Gastrocnemius medialis (tissue), 4 donors: ENCODE measurements at regions not wholly inside any gene's neighbourhood (a gene's known extent, or its start where the extent isn't known, plus 50 kb on each side); places are given as distances from the start of the nearest gene placed in this dataset.

Source experiments
- ATAC-seq, 2 donors: fragments of 150-250 bp; one replicate each; pipeline ENCODE4 v1.9.1; 2016
- DNase-seq, 2 donors: peaks; one replicate each; pipeline ENCODE4 v3.0.0-alpha.2; 2019
- H3K27ac ChIP-seq, 4 donors: fragments of 200-600 bp; sonication (generic); 1 replicate in 1 of 4; 2 replicates in 3 of 4; pipeline ENCODE4 v1.5.1; 2016 to 2018; ENCODE audit warnings: mild to moderate bottlenecking in 2 of 4, moderate library complexity in 1 of 4
- H3K27me3 ChIP-seq, 3 donors: fragments of 200-600 bp; sonication (generic) in 2 of 3; 1 replicate in 1 of 3; 2 replicates in 2 of 3; pipeline versions ENCODE4 v1.5.1 to v1.6.0; 2016 to 2019; ENCODE audit warnings: mild to moderate bottlenecking in 1 of 3, moderate library complexity in 1 of 3
- H3K36me3 ChIP-seq, 2 donors: fragments of 200-600 bp; sonication (generic) in 1 of 2; one replicate each; pipeline ENCODE4 v1.5.1; 2017 to 2018
- H3K4me1 ChIP-seq, 2 donors: fragments of 200-600 bp; sonication (generic) in 1 of 2; one replicate each; pipeline ENCODE4 v1.5.1; 2016 to 2017; ENCODE audit warnings: mild to moderate bottlenecking in 2 of 2
- H3K4me3 ChIP-seq, 4 donors: fragments of 200-600 bp; sonication (generic) in 3 of 4; 1 replicate in 1 of 4; 2 replicates in 3 of 4; pipeline ENCODE4 v1.5.1; 2016 to 2019; ENCODE audit warnings: mild to moderate bottlenecking in 2 of 4
- H3K9me3 ChIP-seq, 3 donors: fragments of 200-600 bp; sonication (generic) in 2 of 3; 1 replicate in 1 of 3; 2 replicates in 2 of 3; pipeline ENCODE4 v1.5.1; 2016 to 2019
- POLR2A ChIP-seq, 2 donors: fragments of 450-650 bp; IDR thresholded peaks; one replicate each; pipeline ENCODE4 v1.6.1; 2017; ENCODE audit warnings: antibody characterized with exemption in 2 of 2, mild to moderate bottlenecking in 2 of 2, moderate library complexity in 2 of 2
- in situ Hi-C, 4 donors: fragments of 200-750 bp; cut with MboI; loops; one replicate each; pipeline versions ENCODE4 v1.15.0 to v1.8.0; 2017; ENCODE audit warnings: low sequenced_read_pairs in 4 of 4
- intact Hi-C: fragments of 100-400 bp; cut with DNase I; formaldehyde crosslinking; loops from one replicate; pipeline ENCODE4 v1.15.1; 2023; ENCODE audit warnings: low total_unique reads
- TF ChIP-seq, protein P1 (sequence below), 5 experiments: fragments of 450-650 bp in 3 of 5; fragments of 200-600 bp in 2 of 5; sonication (generic) in 2 of 5; IDR thresholded peaks in 4 of 5; conservative IDR thresholded peaks in 1 of 5; 1 replicate in 4 of 5; 2 replicates in 1 of 5; pipeline ENCODE4 v1.5.1; 2016 to 2019; ENCODE audit warnings: antibody characterized with exemption in 5 of 5, mild to moderate bottlenecking in 3 of 5, moderate library complexity in 3 of 5

DNA sequence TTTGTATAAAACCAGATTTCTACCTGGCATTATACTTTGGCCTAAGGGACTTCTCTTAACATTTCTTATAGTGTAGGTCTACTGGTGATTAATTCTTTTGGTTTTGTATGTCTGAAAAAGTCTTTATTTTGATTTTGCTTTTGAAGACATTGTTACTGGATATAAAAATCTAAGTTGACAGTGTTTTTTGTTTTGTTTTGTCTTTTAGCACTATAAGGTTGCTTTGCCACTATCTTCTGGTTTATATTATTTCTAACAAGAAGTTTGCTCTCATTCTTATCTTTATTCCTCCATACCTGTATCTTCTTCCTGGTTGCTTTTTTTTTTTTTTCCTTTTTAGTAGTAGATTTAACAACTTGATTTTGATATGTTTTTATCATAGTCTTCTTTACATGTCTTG is 76.0 kb downstream of the ING2 start:
- Histone ChIP-seq H3K9me3 (no peaks in the 10 kb centered on the region), H3K4me1 (no peaks in the 10 kb centered on the region), H3K27me3 (no peaks in the 10 kb centered on the region), H3K27ac (no peak overlapping the region), H3K4me3 (no peak overlapping the region), H3K36me3 (no peaks in the 10 kb centered on the region)
- DNase-seq (no peak), ATAC-seq (no peak)
- in situ Hi-C loops (no loop called here), intact Hi-C loops (loop anchor here (10.0 kb wide), 1 partner anchor 404 kb away; no protein-coding TSS in a partner anchor)
- TF ChIP-seq, protein P1, sequence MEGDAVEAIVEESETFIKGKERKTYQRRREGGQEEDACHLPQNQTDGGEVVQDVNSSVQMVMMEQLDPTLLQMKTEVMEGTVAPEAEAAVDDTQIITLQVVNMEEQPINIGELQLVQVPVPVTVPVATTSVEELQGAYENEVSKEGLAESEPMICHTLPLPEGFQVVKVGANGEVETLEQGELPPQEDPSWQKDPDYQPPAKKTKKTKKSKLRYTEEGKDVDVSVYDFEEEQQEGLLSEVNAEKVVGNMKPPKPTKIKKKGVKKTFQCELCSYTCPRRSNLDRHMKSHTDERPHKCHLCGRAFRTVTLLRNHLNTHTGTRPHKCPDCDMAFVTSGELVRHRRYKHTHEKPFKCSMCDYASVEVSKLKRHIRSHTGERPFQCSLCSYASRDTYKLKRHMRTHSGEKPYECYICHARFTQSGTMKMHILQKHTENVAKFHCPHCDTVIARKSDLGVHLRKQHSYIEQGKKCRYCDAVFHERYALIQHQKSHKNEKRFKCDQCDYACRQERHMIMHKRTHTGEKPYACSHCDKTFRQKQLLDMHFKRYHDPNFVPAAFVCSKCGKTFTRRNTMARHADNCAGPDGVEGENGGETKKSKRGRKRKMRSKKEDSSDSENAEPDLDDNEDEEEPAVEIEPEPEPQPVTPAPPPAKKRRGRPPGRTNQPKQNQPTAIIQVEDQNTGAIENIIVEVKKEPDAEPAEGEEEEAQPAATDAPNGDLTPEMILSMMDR (IDR thresholded peaks at IDR 0.05 in 4 of 5, conservative IDR thresholded peaks at IDR 0.05 in 1 of 5): no peak
- TF ChIP-seq POLR2A (IDR thresholded peaks at IDR 0.05): no peak

GRCh38 chr4:183586824-183587223 is 72.2 kb downstream of the RWDD4 start:
- no peaks in the 10 kb centered on the region for H3K9me3 ChIP-seq
- no peak overlapping the region for H3K4me3 ChIP-seq
- no peaks in the 10 kb centered on the region for H3K27me3 ChIP-seq
- ATAC-seq (no peak), DNase-seq (no peak)
- no peaks in the 10 kb centered on the region for H3K36me3 ChIP-seq
- peaks cover 22 to 23% of the 10 kb centered on the region in 2 donors for H3K4me1 ChIP-seq
- in situ Hi-C loops: no loop called here
- intact Hi-C loops: loop anchor here (10.0 kb wide), 1 partner anchor 398 kb away; no protein-coding TSS in a partner anchor
- peak overlapping the region; percentile 85 to 95 (median 90) for H3K27ac ChIP-seq
- TF ChIP-seq, protein P1 (IDR thresholded peaks at IDR 0.05 in 4 of 5, conservative IDR thresholded peaks at IDR 0.05 in 1 of 5): no peak
- TF ChIP-seq POLR2A (IDR thresholded peaks at IDR 0.05): no peak

DNA sequence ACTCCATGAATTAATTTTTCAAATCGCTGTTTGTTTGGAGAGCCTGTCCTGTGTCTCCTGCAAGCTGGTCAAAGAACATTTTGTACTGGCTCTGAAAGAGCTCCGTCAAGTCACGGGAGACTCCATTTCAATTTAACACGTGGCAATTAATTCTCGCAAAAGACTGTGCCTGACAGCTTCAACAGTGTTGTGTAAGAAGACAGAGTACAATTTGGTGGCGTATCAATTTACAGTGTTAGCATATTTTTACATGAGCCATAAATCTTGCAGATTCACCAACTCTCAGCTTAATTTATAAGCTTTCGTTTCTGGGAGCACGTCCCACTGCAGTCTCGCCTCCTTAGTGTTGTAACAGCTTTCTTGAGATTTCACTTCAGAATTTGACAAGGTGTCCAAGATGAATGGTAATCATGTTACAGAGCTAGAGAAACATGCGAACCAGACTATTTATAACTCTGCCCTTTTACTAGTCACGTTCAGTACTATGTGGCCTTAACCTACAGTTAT is 70.8 kb downstream of the RWDD4 start:
- TF ChIP-seq, protein P1 (IDR thresholded peaks at IDR 0.05 in 4 of 5, conservative IDR thresholded peaks at IDR 0.05 in 1 of 5): no peak
- peak in 1 of 2 donors; percentile 48 for TF ChIP-seq POLR2A (IDR thresholded peaks at IDR 0.05)
- peak overlapping the region; percentile 85 to 95 (median 90) for H3K27ac ChIP-seq
- no peak overlapping the region for H3K4me3 ChIP-seq
- no peaks in the 10 kb centered on the region for H3K36me3 ChIP-seq
- no peaks in the 10 kb centered on the region for H3K9me3 ChIP-seq
- ATAC-seq: peak; percentile 96
- in situ Hi-C loops (no loop called here), intact Hi-C loops (loop anchor here (1.0 to 10.0 kb wide), 4 partner anchors 31 to 397 kb away; partner anchors contain the start of genes RWDD4 and TRAPPC11)
- no peaks in the 10 kb centered on the region for H3K27me3 ChIP-seq
- peaks cover 22 to 23% of the 10 kb centered on the region in 2 donors for H3K4me1 ChIP-seq
- DNase-seq: peak; percentile 74 to 87

DNA sequence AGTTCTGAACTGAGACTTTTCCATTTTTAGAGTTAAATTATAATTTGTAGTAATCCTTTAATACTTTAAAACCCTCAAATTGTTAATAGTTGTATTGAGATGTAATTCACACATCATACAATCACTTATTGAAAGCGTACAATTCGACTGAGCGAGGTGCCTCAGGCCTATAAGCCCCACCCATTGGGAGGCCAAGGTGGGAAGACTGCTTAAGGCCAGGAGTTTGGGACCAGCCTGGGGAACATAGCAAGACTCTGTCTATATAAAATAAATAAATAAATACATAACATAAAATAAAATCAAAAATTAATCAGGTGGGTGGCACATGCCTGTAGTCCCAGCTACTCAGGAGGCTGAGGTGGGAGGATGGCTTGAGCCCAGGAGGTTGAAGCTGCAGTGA is 70.3 kb downstream of the RWDD4 start:
- no peak for TF ChIP-seq POLR2A (IDR thresholded peaks at IDR 0.05)
- TF ChIP-seq, protein P1 (IDR thresholded peaks at IDR 0.05 in 4 of 5, conservative IDR thresholded peaks at IDR 0.05 in 1 of 5): no peak
- H3K4me3 ChIP-seq: no peak overlapping the region
- in situ Hi-C loops (no loop called here), intact Hi-C loops (loop anchor here (1.0 to 10.0 kb wide), 4 partner anchors 31 to 396 kb away; partner anchors contain the start of genes RWDD4 and TRAPPC11)
- peaks cover 22 to 23% of the 10 kb centered on the region in 2 donors for H3K4me1 ChIP-seq
- no peak for ATAC-seq
- H3K27me3 ChIP-seq: no peaks in the 10 kb centered on the region
- H3K27ac ChIP-seq: peak overlapping the region; percentile 85 to 95 (median 90)
- no peaks in the 10 kb centered on the region for H3K9me3 ChIP-seq
- DNase-seq: no peak
- no peaks in the 10 kb centered on the region for H3K36me3 ChIP-seq
